ENCODE measurements at regions not wholly inside any gene's neighbourhood (a gene's known extent, or its start where the extent isn't known, plus 50 kb on each side); places are given as distances from the start of the nearest gene placed in this dataset.

- no peak for DNase-seq (ENCODE audit: extremely low read depth in 1 of 2, low read depth in 1 of 2)
Measured at GRCh38 chr20:57934007-57934805, 224.4 kb upstream of the PMEPA1 start.

GRCh38 chr20:57932227-57932864, 222.5 kb upstream of the PMEPA1 start:
- no peak for DNase-seq (ENCODE audit: extremely low read depth in 1 of 2, low read depth in 1 of 2)

DNA sequence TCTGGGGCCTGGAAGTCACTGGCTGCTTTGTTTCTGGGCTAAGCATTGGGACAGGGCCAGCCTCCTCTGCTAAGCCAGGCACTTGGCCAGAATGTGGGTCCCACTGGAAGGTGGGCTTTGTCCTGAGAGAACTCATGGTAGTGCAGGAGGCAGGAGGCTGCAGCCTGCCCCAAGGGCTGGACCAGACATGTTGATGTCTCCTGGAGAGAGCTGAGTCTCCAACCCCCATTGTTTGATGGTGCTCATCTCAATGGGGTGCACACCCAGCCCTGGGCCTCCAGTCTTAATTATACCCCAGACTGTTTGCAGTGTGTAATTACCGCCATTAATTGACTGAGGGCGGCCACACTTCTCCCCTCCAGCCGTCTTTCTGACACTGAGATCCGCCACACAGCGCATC, 220.5 kb upstream of the PMEPA1 start:
- DNase-seq (ENCODE audit: extremely low read depth in 1 of 2, low read depth in 1 of 2): no peak

DNA sequence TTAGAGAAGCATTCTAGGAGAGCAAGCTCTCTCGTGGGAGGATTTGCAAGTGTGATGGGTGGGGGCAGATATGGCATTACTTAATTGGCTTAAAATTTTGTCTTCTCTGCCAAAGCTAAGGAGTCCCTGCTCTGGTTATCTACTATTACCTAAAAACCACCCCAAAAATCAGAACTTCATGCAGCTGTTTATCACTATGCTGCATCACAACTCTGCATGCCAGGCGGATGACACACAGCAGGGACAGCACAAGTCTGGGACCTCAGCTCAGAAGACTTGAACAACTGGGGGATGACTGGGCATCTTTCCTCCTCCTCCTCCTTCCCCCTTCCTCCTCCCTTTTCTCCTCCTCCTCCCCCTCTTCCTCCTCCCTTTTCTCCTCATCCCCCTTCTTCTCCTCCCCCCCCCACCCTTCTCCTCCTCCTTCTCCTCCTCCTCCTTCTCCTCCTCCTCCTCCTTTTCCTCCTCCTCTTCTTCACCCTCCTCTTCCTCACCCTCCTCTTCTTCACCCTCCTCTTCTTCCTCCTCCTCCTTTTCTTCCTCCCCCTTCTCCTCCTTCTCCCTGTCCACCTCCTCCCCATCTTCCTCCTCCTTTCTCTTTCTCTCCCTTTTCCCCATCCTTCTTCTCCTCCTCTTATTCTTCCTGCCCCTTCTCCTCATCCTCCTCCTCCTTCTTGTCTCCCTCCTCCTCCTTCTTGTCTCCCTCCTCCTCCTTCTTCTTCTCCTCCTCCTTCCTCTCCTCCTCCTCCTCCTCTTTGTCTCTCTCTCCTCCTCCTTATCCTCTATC, 218.6 kb upstream of the PMEPA1 start:
- DNase-seq (ENCODE audit: extremely low read depth in 1 of 2, low read depth in 1 of 2): no peak

GRCh38 chr20:57927376-57927775, 217.6 kb upstream of the PMEPA1 start:
- DNase-seq (ENCODE audit: extremely low read depth in 1 of 2, low read depth in 1 of 2): no peak

- no peak for DNase-seq (ENCODE audit: extremely low read depth in 1 of 2, low read depth in 1 of 2)
Measured at GRCh38 chr20:57922706-57923105, 212.9 kb upstream of the PMEPA1 start.

- no peak for DNase-seq (ENCODE audit: extremely low read depth in 1 of 2, low read depth in 1 of 2)
Measured at GRCh38 chr20:57922083-57922482, 212.3 kb upstream of the PMEPA1 start.

DNA sequence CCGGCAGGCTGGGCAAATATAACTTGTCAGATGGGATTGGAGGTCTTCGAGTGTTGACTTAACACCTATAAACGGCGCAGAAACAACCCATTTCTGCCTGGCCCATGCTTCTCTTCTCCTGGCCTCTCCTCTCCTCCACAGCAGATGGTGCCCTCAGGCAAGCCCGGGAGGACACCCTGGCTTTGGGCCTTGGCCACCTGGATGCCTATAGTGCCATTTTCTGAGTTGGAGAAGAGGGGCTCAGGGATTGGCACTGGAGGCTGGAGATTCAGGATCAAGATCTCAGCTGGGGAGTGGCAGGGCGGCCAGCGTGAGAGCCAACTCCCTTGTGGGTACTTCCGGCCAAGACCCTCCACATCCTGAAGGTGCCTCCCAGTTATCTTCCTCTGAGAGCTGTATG, 211.9 kb upstream of the PMEPA1 start:
- DNase-seq (ENCODE audit: extremely low read depth in 1 of 2, low read depth in 1 of 2): no peak

- DNase-seq (ENCODE audit: extremely low read depth in 1 of 2, low read depth in 1 of 2): no peak
Measured at GRCh38 chr20:57920971-57921370, 211.2 kb upstream of the PMEPA1 start.

DNA sequence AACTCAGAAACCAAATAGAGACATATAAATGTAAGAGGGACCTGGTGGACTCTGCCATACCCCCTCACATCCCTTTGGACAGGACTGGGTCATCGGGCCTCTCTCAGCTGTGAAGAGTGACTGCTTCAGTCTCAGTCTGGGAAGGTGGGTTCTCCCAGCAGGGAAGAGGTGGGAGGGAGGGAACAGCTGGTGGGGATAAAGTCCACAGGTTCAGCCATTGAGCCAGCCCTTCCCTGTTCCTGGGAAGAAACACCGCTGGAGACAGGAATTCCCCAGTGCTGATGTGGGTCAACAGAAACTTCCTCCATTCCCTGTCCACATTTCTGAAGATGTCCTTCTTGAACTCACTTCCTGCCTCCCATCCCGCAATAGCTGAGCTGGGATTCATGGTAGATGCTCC, 209.2 kb upstream of the PMEPA1 start:
- DNase-seq (ENCODE audit: extremely low read depth in 1 of 2, low read depth in 1 of 2): no peak

GRCh38 chr20:57918551-57918950, 208.7 kb upstream of the PMEPA1 start:
- no peak for DNase-seq (ENCODE audit: extremely low read depth in 1 of 2, low read depth in 1 of 2)

DNA sequence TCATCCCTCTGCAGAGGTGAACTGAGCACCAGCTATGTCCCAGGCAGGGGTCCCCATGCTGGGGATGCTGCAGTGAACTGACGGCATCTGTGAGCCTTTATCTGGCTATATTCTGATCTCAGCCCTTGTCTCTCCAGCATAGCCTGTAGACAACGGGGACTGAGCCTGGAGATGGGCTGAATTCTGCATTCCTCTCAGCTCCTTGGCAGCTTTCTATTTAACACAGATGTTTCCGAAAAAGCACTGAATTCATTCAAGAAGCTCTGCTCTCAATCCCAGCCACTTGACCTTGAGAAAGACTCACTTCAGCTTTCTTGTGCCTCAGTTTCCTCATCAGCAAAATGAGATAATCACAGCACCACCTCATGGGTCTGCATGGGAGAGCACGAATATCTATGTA, 204.4 kb upstream of the PMEPA1 start:
- DNase-seq (ENCODE audit: extremely low read depth in 1 of 2, low read depth in 1 of 2): no peak

DNA sequence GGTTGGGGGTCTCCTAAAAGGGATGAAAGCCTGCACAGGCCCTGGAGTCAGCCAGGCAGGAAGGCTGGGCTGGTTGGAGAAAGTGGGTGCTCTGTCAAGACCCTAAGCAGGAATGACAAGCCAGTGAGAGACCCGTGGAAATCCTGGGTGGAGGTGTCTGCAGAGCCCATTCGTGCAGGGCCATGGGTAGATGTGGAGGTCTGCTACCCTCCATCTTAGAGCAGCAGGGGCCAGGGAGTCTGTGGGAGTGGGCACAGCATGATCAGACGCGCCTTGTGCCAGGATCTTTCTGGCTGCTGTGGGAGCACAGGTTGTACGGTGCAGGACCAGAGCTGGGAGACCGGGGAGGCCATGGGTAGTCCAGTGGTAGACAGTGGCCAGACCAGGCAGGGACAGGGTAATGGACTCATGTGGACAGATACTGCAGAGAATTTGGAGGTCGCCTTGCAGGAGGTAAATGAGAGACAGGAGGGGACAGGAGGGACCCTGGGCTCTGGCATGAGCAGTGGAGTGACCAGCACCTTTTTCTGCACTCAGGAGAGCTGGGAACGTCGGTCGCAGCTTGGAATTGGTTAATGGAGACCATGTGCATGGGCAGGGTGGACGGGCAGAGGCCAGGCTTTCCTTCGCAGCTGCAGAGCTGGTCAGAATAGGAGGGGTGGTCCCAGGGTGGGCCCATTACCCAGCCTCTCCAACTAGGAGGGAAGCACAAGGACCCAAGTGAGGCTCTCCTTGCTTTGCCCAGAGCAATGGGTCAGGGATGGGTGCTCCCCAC, 203.5 kb upstream of the PMEPA1 start:
- DNase-seq (ENCODE audit: extremely low read depth in 1 of 2, low read depth in 1 of 2): no peak

GRCh38 chr20:57912227-57912582, 202.4 kb upstream of the PMEPA1 start:
- DNase-seq (ENCODE audit: extremely low read depth in 1 of 2, low read depth in 1 of 2): no peak

DNA sequence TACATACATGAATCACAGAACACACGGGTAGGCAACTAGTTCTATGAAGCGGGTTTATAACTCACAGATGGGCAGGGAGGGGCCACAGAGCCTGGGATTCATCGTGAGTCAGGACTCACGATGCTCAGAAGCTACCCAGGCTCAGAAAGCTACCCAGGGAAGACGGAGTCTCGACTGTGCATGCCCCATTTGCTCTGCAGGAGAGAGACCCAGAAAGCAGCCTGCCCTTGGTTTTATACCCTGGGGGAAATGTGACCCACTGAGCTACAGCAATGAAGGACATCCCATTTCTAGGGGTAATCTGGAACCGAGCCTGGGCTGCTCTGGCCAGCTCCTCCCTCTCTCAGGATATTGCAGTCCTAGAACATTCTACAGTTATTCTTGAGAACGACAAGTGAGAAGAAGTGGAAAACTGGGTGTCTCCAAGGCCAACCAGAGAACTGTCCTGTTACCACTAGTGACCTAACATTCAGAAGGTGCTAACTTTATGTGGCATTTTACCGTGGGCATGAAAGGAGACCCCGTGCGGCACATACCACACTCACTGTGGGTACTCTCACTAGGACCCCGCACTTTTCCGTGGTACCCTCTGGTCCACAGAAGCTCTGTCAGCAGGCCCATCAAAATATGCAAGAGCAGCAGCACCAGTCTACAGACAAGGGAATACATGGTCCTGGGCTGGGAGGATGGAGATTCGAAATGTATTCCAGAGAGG, 201.9 kb upstream of the PMEPA1 start:
- DNase-seq (ENCODE audit: extremely low read depth in 1 of 2, low read depth in 1 of 2): no peak

DNA sequence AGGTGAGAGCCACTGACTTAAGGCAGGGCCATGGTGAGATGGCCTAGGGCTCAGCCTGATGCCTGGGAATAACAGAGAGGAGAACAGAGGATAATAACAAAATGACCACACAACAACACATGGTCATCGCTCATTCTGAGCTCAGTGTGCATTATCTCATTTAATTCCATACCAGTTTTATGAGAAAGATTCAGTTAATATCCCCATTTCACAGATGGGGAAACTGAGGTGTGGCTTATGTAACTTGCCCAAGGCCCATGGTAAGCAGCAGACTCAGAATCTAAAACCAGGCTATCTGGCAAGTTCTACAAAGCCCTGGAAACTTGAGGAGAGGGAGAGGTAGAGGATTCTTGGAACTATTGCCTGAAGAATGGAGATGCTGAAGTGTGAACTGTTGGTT, 200.9 kb upstream of the PMEPA1 start:
- no peak for DNase-seq (ENCODE audit: extremely low read depth in 1 of 2, low read depth in 1 of 2)

- DNase-seq (ENCODE audit: extremely low read depth in 1 of 2, low read depth in 1 of 2): no peak
Measured at GRCh38 chr20:57909763-57910331, 200.0 kb upstream of the PMEPA1 start.

- DNase-seq (ENCODE audit: extremely low read depth in 1 of 2, low read depth in 1 of 2): no peak
Measured at GRCh38 chr20:57908704-57909630, 199.2 kb upstream of the PMEPA1 start.

GRCh38 chr20:57908226-57908625, 198.4 kb upstream of the PMEPA1 start:
- no peak for DNase-seq (ENCODE audit: extremely low read depth in 1 of 2, low read depth in 1 of 2)

All from stimulated activated CD8-positive, alpha-beta memory T cell treated with anti-CD3 and anti-CD28 coated beads, Interleukin-7, amount 100 ng/mL, for 48 hours (primary cell).